ENCODE measurements at regions not wholly inside any gene's neighbourhood (a gene's known extent, or its start where the extent isn't known, plus 50 kb on each side); places are given as distances from the start of the nearest gene placed in this dataset.

DNA sequence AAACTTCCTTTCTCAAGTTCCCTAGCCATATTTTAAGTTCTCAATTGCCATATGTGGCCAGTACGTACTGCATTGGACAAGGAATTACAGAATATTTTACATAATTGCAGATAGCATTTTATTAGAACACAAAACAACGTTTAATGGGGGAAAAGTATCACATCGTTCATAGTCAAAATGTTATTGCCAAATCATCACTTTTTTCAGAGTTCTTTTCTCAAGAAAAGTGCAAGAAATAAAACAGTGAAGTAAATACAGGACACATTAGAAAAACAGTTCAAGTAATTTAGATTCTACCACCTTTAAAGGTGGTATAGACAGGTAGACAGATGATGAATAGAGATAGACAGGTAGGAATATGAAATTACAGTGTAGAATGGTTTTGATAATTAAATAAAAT is 479.1 kb upstream of the NCAM2 start:
- TF ChIP-seq EZH2 (IDR thresholded peaks at IDR 0.05; ENCODE audit: insufficient read depth, poor library complexity, severe bottlenecking) (no peak), EZH2phosphoT487 (IDR thresholded peaks at IDR 0.05; ENCODE audit: insufficient read depth, low read depth) (no peak)
